HG02610 (cell line): ENCODE measurements at regions not wholly inside any gene's neighbourhood (a gene's known extent, or its start where the extent isn't known, plus 50 kb on each side); places are given as distances from the start of the nearest gene placed in this dataset.

Experiments
- ATAC-seq: cut with Tn5 transposase; IDR thresholded peaks from one replicate; pipeline ENCODE4 v1.9.1; 2021; ENCODE audit warnings: mild to moderate bottlenecking, moderate library complexity; ENCODE audit not compliant: unreplicated experiment

GRCh38 chr7:96638669-96639068, 71.0 kb downstream of the SEM1 start:
- no peak for ATAC-seq

- no peak for ATAC-seq
Observed at GRCh38 chr7:96637522-96637921, 72.1 kb downstream of the SEM1 start.

- peak; percentile 71 for ATAC-seq
Observed at GRCh38 chr7:96636979-96637378, 72.7 kb downstream of the SEM1 start.

GRCh38 chr7:96636342-96636860, 73.2 kb downstream of the SEM1 start:
- peak; percentile 26 for ATAC-seq

- no peak for ATAC-seq
Observed at GRCh38 chr7:96629884-96630283, 79.8 kb downstream of the SEM1 start.

- ATAC-seq: no peak
Observed at GRCh38 chr7:96624954-96625353, 84.7 kb downstream of the SEM1 start.

- no peak for ATAC-seq
Observed at GRCh38 chr7:96621932-96622331, 87.7 kb downstream of the SEM1 start.

GRCh38 chr7:96614154-96614867, 95.3 kb downstream of the SEM1 start:
- ATAC-seq: peak; percentile 81

GRCh38 chr7:96612034-96612433, 97.6 kb downstream of the SEM1 start:
- ATAC-seq: no peak

- no peak for ATAC-seq
Observed at GRCh38 chr7:96605045-96605716, 104.5 kb downstream of the SEM1 start.

- ATAC-seq: no peak
Observed at GRCh38 chr7:96599288-96599936, 110.2 kb downstream of the SEM1 start.

GRCh38 chr7:96598421-96598820, 111.2 kb downstream of the SEM1 start:
- ATAC-seq: no peak

GRCh38 chr7:96596120-96596826, 113.4 kb downstream of the SEM1 start:
- peak; percentile 41 for ATAC-seq

- no peak for ATAC-seq
Observed at GRCh38 chr7:96591900-96592676, 117.6 kb downstream of the SEM1 start.

- no peak for ATAC-seq
Observed at GRCh38 chr7:96591159-96591899, 118.3 kb downstream of the SEM1 start.

GRCh38 chr7:96589038-96589437, 120.6 kb downstream of the SEM1 start:
- no peak for ATAC-seq

GRCh38 chr7:96579119-96579518, 130.5 kb downstream of the SEM1 start:
- ATAC-seq: no peak

- ATAC-seq: no peak
Observed at GRCh38 chr7:96578606-96579005, 131.0 kb downstream of the SEM1 start.

GRCh38 chr7:96563409-96563808, 146.2 kb downstream of the SEM1 start:
- no peak for ATAC-seq

GRCh38 chr7:96562966-96563365, 146.7 kb downstream of the SEM1 start:
- no peak for ATAC-seq
